SJSA1 (cell line): ENCODE measurements at regions not wholly inside any gene's neighbourhood (a gene's known extent, or its start where the extent isn't known, plus 50 kb on each side); places are given as distances from the start of the nearest gene placed in this dataset.

Experiments used
- DNase-seq, 2 experiments: peaks; one replicate each; pipeline ENCODE4 v3.0.0-alpha.2; 2015 to 2020; ENCODE audit warnings: low spot score in 2 of 2, low read depth in 1 of 2
- H3K27ac ChIP-seq: fragments of 250-450 bp; sonication (Bioruptor Pico); 2 replicates; pipeline ENCODE4 v1.5.1; 2020; ENCODE audit warnings: mild to moderate bottlenecking, moderate library complexity
- H3K27me3 ChIP-seq: fragments of 250-450 bp; sonication (Bioruptor Pico); replicated peaks from 2 replicates; pipeline ENCODE4 v1.5.1; 2020; ENCODE audit warnings: mild to moderate bottlenecking, moderate library complexity
- H3K36me3 ChIP-seq: fragments of 250-450 bp; sonication (Bioruptor Pico); 2 replicates; pipeline ENCODE4 v1.5.1; 2020; ENCODE audit warnings: mild to moderate bottlenecking
- H3K4me1 ChIP-seq: fragments of 250-450 bp; sonication (Bioruptor Pico); replicated peaks from 2 replicates; pipeline ENCODE4 v1.6.1; 2021; ENCODE audit warnings: mild to moderate bottlenecking
- H3K4me3 ChIP-seq: fragments of 250-450 bp; sonication (Bioruptor Pico); 2 replicates; pipeline ENCODE4 v1.5.1; 2020; ENCODE audit warnings: mild to moderate bottlenecking
- H3K9me3 ChIP-seq: fragments of 250-450 bp; sonication (Bioruptor Pico); replicated peaks from 2 replicates; pipeline ENCODE4 v1.5.1; 2020; ENCODE audit warnings: mild to moderate bottlenecking

GRCh38 chr4:130203571-130203970 lies 1107.6 kb downstream of the C4orf33 start:
- no peaks in the 10 kb centered on the region for H3K27me3 ChIP-seq
- no peak overlapping the region for H3K4me3 ChIP-seq
- no peak for DNase-seq
- no peaks in the 10 kb centered on the region for H3K36me3 ChIP-seq
- H3K4me1 ChIP-seq = no peaks in the 10 kb centered on the region
- H3K27ac ChIP-seq = no peak overlapping the region
- peaks cover 7% of the 10 kb centered on the region; the same call in 1 of the 2 replicates for H3K9me3 ChIP-seq

- Histone ChIP-seq H3K4me1 (no peaks in the 10 kb centered on the region), H3K27ac (no peak overlapping the region), H3K27me3 (no peaks in the 10 kb centered on the region), H3K36me3 (no peaks in the 10 kb centered on the region), H3K9me3 (no peaks in the 10 kb centered on the region), H3K4me3 (no peak overlapping the region)
- DNase-seq = no peak
These were observed 1114.9 kb downstream of the C4orf33 start for GRCh38 chr4:130210864-130211263.

- Histone ChIP-seq H3K36me3 (no peaks in the 10 kb centered on the region), H3K27me3 (no peaks in the 10 kb centered on the region)
These were observed 1118.3 kb downstream of the C4orf33 start for GRCh38 chr4:130214268-130214667.

GRCh38 chr4:130233377-130234047 lies 1137.6 kb downstream of the C4orf33 start:
- Histone ChIP-seq H3K36me3 (no peaks in the 10 kb centered on the region), H3K9me3 (no peaks in the 10 kb centered on the region), H3K4me3 (no peak overlapping the region), H3K27ac (no peak overlapping the region), H3K4me1 (no peaks in the 10 kb centered on the region), H3K27me3 (no peaks in the 10 kb centered on the region)
- no peak for DNase-seq

More at GRCh38 chr4:130214268-130214667, 1118.3 kb downstream of the C4orf33 start:
- no peaks in the 10 kb centered on the region for H3K4me1 ChIP-seq
- H3K9me3 ChIP-seq = no peaks in the 10 kb centered on the region
- DNase-seq = no peak
- H3K4me3 ChIP-seq = no peak overlapping the region
- no peak overlapping the region for H3K27ac ChIP-seq

GRCh38 chr4:130238121-130238520 lies 1142.2 kb downstream of the C4orf33 start:
- no peak for DNase-seq
- Histone ChIP-seq H3K4me3 (no peak overlapping the region), H3K27me3 (no peaks in the 10 kb centered on the region), H3K4me1 (no peaks in the 10 kb centered on the region), H3K9me3 (no peaks in the 10 kb centered on the region), H3K27ac (no peak overlapping the region), H3K36me3 (no peaks in the 10 kb centered on the region)

GRCh38 chr4:130249002-130249401 lies 1153.0 kb downstream of the C4orf33 start:
- H3K4me1 ChIP-seq = no peaks in the 10 kb centered on the region
- no peak overlapping the region for H3K27ac ChIP-seq
- H3K9me3 ChIP-seq = no peaks in the 10 kb centered on the region
- no peak for DNase-seq
- no peak overlapping the region for H3K4me3 ChIP-seq
- no peaks in the 10 kb centered on the region for H3K27me3 ChIP-seq
- H3K36me3 ChIP-seq = no peaks in the 10 kb centered on the region

GRCh38 chr4:130257271-130257670 lies 1161.3 kb downstream of the C4orf33 start:
- peaks cover 7% of the 10 kb centered on the region for H3K4me1 ChIP-seq
- H3K27me3 ChIP-seq = no peaks in the 10 kb centered on the region
- no peak overlapping the region for H3K27ac ChIP-seq
- no peaks in the 10 kb centered on the region for H3K36me3 ChIP-seq
- H3K9me3 ChIP-seq = no peaks in the 10 kb centered on the region
- no peak overlapping the region for H3K4me3 ChIP-seq
- DNase-seq = peak in 1 of 2 experiments; percentile 14

- H3K27me3 ChIP-seq = 0 out of 2 replicates have a peak, but pooled peaks cover 4% of the 10 kb centered on the region
- no peak overlapping the region for H3K4me3 ChIP-seq
- no peak for DNase-seq
- no peaks in the 10 kb centered on the region for H3K4me1 ChIP-seq
- no peak overlapping the region for H3K27ac ChIP-seq
- no peaks in the 10 kb centered on the region for H3K36me3 ChIP-seq
- no peaks in the 10 kb centered on the region for H3K9me3 ChIP-seq
These were observed 1170.9 kb downstream of the C4orf33 start for GRCh38 chr4:130266814-130267213.

GRCh38 chr4:130288576-130288975 lies 1192.6 kb downstream of the C4orf33 start:
- H3K27ac ChIP-seq = no peak overlapping the region
- H3K4me3 ChIP-seq = no peak overlapping the region
- H3K4me1 ChIP-seq = no peaks in the 10 kb centered on the region
- no peak for DNase-seq
- H3K27me3 ChIP-seq = no peaks in the 10 kb centered on the region
- no peaks in the 10 kb centered on the region for H3K9me3 ChIP-seq
- H3K36me3 ChIP-seq = no peaks in the 10 kb centered on the region

- Histone ChIP-seq H3K27ac (no peak overlapping the region), H3K36me3 (no peaks in the 10 kb centered on the region), H3K4me1 (no peaks in the 10 kb centered on the region), H3K27me3 (no peaks in the 10 kb centered on the region), H3K4me3 (no peak overlapping the region), H3K9me3 (no peaks in the 10 kb centered on the region)
- no peak for DNase-seq
These were observed 1197.7 kb downstream of the C4orf33 start for GRCh38 chr4:130293692-130294091.

- H3K4me3 ChIP-seq = no peak overlapping the region
- H3K36me3 ChIP-seq = no peaks in the 10 kb centered on the region
- no peak overlapping the region for H3K27ac ChIP-seq
- no peaks in the 10 kb centered on the region for H3K9me3 ChIP-seq
- H3K4me1 ChIP-seq = no peaks in the 10 kb centered on the region
- no peak for DNase-seq
- no peaks in the 10 kb centered on the region for H3K27me3 ChIP-seq
These were observed 1200.5 kb downstream of the C4orf33 start for GRCh38 chr4:130296448-130296847.

GRCh38 chr4:130306566-130306965 lies 1210.6 kb downstream of the C4orf33 start:
- Histone ChIP-seq H3K27me3 (no peaks in the 10 kb centered on the region), H3K4me1 (no peaks in the 10 kb centered on the region), H3K27ac (no peak overlapping the region), H3K36me3 (no peaks in the 10 kb centered on the region), H3K4me3 (no peak overlapping the region), H3K9me3 (no peaks in the 10 kb centered on the region)
- DNase-seq = no peak

- Histone ChIP-seq H3K36me3 (no peaks in the 10 kb centered on the region), H3K27me3 (no peaks in the 10 kb centered on the region), H3K4me3 (no peak overlapping the region), H3K4me1 (no peaks in the 10 kb centered on the region), H3K9me3 (no peaks in the 10 kb centered on the region), H3K27ac (no peak overlapping the region)
- DNase-seq = no peak
These were observed 1213.3 kb downstream of the C4orf33 start for GRCh38 chr4:130309221-130309620.

GRCh38 chr4:130322439-130322838 lies 1226.5 kb downstream of the C4orf33 start:
- Histone ChIP-seq H3K36me3 (no peaks in the 10 kb centered on the region), H3K27me3 (no peaks in the 10 kb centered on the region), H3K4me1 (no peaks in the 10 kb centered on the region), H3K4me3 (no peak overlapping the region), H3K9me3 (no peaks in the 10 kb centered on the region), H3K27ac (no peak overlapping the region)
- DNase-seq = no peak

- no peaks in the 10 kb centered on the region for H3K36me3 ChIP-seq
- no peaks in the 10 kb centered on the region for H3K9me3 ChIP-seq
- H3K4me1 ChIP-seq = no peaks in the 10 kb centered on the region
- no peak overlapping the region for H3K4me3 ChIP-seq
- H3K27me3 ChIP-seq = no peaks in the 10 kb centered on the region
- no peak overlapping the region for H3K27ac ChIP-seq
- no peak for DNase-seq
These were observed 1233.1 kb downstream of the C4orf33 start for GRCh38 chr4:130329036-130329435.
